ENCODE measurements at regions not wholly inside any gene's neighbourhood (a gene's known extent, or its start where the extent isn't known, plus 50 kb on each side); places are given as distances from the start of the nearest gene placed in this dataset.
"Not testable (repeated sequence)": the region's sequence is repeated elsewhere in the genome, so short reads cannot be mapped to it uniquely, and the experiment has no call there.

GRCh38 chr6:23821141-23821540 lies 304.9 kb upstream of the NRSN1 start:
- not testable (repeated sequence) for H3K36me3 Mint-ChIP-seq (ENCODE audit: low read depth); ATAC-seq (replicated peaks); H3K4me3 Mint-ChIP-seq; H3K27me3 Mint-ChIP-seq; H3K27ac Mint-ChIP-seq; H3K9me3 Mint-ChIP-seq; H3K4me1 Mint-ChIP-seq

GRCh38 chr6:23823421-23823820 lies 302.6 kb upstream of the NRSN1 start:
- no peaks in the 10 kb centered on the region for H3K27me3 Mint-ChIP-seq

DNA sequence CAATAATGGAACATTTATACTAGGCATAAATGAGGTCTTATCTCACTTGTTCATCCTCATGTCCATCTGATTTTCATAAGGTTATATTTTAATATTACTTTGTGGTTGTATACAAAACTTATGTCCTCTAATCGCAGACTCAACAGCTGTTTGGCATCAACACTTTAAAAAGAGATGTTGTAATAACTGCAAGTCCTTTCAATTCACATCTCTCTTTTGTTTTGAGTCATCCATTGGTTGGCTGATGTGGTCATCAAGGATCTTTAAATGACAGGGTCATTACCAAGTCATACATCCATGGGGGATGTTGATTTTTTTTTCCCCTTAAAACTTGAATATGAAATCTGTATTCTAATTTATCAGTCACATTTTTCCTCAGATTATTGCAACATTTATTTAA lies 299.4 kb upstream of the NRSN1 start:
- ATAC-seq (replicated peaks) = no peak
- H3K36me3 Mint-ChIP-seq (ENCODE audit: low read depth) = no peaks in the 10 kb centered on the region
- H3K9me3 Mint-ChIP-seq = peaks cover 5% of the 10 kb centered on the region
- H3K27ac Mint-ChIP-seq = no peak overlapping the region
- H3K4me3 Mint-ChIP-seq = no peak overlapping the region
- no peaks in the 10 kb centered on the region for H3K4me1 Mint-ChIP-seq
- no peaks in the 10 kb centered on the region for H3K27me3 Mint-ChIP-seq

More at GRCh38 chr6:23823421-23823820, 302.6 kb upstream of the NRSN1 start:
- Mint-ChIP-seq H3K27ac (no peak overlapping the region), H3K36me3 (ENCODE audit: low read depth) (no peaks in the 10 kb centered on the region), H3K4me3 (no peak overlapping the region), H3K9me3 (peaks cover 1% of the 10 kb centered on the region), H3K4me1 (no peaks in the 10 kb centered on the region)
- ATAC-seq (replicated peaks) = no peak

- peaks cover 5% of the 10 kb centered on the region for H3K9me3 Mint-ChIP-seq
- no peak overlapping the region for H3K4me3 Mint-ChIP-seq
- H3K27ac Mint-ChIP-seq = no peak overlapping the region
- H3K27me3 Mint-ChIP-seq = no peaks in the 10 kb centered on the region
- H3K36me3 Mint-ChIP-seq (ENCODE audit: low read depth) = no peaks in the 10 kb centered on the region
- ATAC-seq (replicated peaks) = no peak
- no peaks in the 10 kb centered on the region for H3K4me1 Mint-ChIP-seq
Observed at GRCh38 chr6:23828861-23829260, 297.2 kb upstream of the NRSN1 start.

- Mint-ChIP-seq H3K27me3 (no peaks in the 10 kb centered on the region), H3K4me1 (no peaks in the 10 kb centered on the region), H3K36me3 (ENCODE audit: low read depth) (no peaks in the 10 kb centered on the region), H3K27ac (no peak overlapping the region), H3K4me3 (no peak overlapping the region), H3K9me3 (no peaks in the 10 kb centered on the region)
- no peak for ATAC-seq (replicated peaks)
Observed at GRCh38 chr6:23841116-23841515, 284.9 kb upstream of the NRSN1 start.

DNA sequence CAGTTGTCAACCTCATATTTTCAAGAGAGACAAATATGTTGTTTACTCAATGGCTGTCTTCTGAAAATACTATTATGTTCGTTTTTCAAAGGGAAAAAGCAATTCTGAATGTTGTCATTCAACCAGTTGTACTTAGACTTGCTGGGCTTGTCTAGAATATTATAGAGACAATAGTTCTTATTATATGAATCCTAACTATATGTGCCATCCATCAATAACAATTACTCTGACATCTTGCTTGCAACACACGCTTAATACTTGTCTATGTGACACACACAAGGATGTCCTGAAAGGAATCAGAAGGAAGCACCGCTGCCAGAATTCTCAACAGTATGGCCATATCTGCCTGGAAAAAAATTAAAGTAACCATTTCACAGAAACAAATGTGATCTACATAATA lies 283.3 kb upstream of the NRSN1 start:
- H3K4me1 Mint-ChIP-seq = no peaks in the 10 kb centered on the region
- no peaks in the 10 kb centered on the region for H3K27me3 Mint-ChIP-seq
- no peak overlapping the region for H3K4me3 Mint-ChIP-seq
- no peaks in the 10 kb centered on the region for H3K36me3 Mint-ChIP-seq (ENCODE audit: low read depth)
- no peak overlapping the region for H3K27ac Mint-ChIP-seq
- no peak for ATAC-seq (replicated peaks)
- no peaks in the 10 kb centered on the region for H3K9me3 Mint-ChIP-seq

GRCh38 chr6:23851522-23851921 lies 274.5 kb upstream of the NRSN1 start:
- Mint-ChIP-seq H3K4me3 (no peak overlapping the region), H3K4me1 (no peaks in the 10 kb centered on the region), H3K36me3 (ENCODE audit: low read depth) (no peaks in the 10 kb centered on the region), H3K27ac (no peak overlapping the region), H3K27me3 (no peaks in the 10 kb centered on the region), H3K9me3 (no peaks in the 10 kb centered on the region)
- no peak for ATAC-seq (replicated peaks)

DNA sequence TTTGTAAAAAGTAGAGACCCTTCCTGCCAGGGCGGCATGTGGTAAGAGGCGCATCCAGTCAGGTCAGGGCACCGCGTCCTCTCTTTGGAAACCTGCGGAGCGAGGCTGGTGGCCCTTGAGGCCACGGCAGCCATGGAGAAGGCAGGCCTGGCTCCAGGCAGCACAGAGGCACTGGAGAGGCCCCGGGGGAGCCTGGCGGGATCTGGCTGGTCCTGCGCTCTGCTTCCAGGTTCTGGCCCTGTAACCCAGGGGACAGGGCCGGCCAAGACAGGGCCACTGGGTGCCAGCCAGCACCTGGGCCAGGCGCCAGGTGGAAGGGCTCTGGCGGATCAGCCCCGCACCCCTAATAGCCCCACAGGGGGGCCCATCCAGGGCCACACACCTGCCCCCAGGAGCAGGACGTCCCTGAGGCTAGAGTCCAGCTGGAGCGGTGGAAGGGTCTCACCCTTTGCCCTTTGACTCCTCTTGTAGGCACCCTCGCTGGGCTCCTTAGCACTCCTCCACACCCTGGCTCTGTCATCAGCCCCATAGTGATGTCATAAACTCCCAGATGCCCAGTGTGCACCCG lies 272.4 kb upstream of the NRSN1 start:
- not testable (repeated sequence) for H3K36me3 Mint-ChIP-seq (ENCODE audit: low read depth); H3K4me3 Mint-ChIP-seq; H3K4me1 Mint-ChIP-seq; H3K9me3 Mint-ChIP-seq; H3K27me3 Mint-ChIP-seq; ATAC-seq (replicated peaks); H3K27ac Mint-ChIP-seq

DNA sequence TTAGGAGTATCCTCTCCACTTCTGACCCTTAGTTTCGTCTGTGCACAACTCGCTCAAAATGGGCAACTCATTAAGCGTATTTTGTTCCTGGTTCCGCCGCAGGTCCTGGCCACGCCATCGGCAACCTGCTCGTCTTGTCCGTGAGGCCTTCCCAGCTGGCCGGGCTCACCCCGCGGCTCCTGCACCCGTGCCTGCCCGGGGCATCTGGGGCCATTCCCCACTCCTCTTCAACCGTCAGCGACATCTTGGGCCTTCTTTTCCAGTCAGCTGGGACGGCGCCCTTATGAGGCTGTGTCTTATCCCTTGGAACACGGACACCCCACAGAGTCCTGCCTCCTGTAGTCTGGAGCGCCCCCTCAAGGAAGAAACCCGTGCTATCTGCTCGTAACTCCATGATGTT lies 271.9 kb upstream of the NRSN1 start:
- H3K9me3 Mint-ChIP-seq; H3K4me1 Mint-ChIP-seq; H3K27ac Mint-ChIP-seq; H3K4me3 Mint-ChIP-seq; H3K27me3 Mint-ChIP-seq; ATAC-seq (replicated peaks); H3K36me3 Mint-ChIP-seq (ENCODE audit: low read depth): not testable (repeated sequence)

- Mint-ChIP-seq H3K4me3 (no peak overlapping the region), H3K27me3 (no peaks in the 10 kb centered on the region), H3K27ac (no peak overlapping the region), H3K36me3 (ENCODE audit: low read depth) (no peaks in the 10 kb centered on the region), H3K4me1 (no peaks in the 10 kb centered on the region), H3K9me3 (peaks cover 7% of the 10 kb centered on the region)
- no peak for ATAC-seq (replicated peaks)
Observed at GRCh38 chr6:23855497-23856116, 270.4 kb upstream of the NRSN1 start.

DNA sequence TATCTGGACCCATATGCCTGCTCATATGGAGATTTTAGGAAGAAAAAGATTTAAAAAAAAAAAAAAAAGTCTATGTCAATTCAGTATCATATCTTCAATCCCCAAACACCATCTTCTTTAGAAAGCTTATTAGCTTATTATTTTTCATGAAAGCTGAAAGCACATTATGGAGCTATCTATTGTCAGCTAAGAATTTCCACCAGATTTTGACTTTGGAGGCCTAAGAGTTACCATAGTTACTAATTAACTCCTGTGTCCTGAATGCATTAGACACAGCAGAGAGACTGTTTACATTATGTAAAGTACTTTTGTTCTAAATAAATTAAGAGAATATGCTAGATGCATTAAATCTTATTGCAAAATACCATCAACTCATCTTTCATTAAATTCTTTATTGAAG lies 255.5 kb upstream of the NRSN1 start:
- Mint-ChIP-seq H3K27me3 (no peaks in the 10 kb centered on the region), H3K27ac (no peak overlapping the region), H3K4me3 (no peak overlapping the region), H3K36me3 (ENCODE audit: low read depth) (no peaks in the 10 kb centered on the region), H3K4me1 (no peaks in the 10 kb centered on the region), H3K9me3 (no peaks in the 10 kb centered on the region)
- no peak for ATAC-seq (replicated peaks)

DNA sequence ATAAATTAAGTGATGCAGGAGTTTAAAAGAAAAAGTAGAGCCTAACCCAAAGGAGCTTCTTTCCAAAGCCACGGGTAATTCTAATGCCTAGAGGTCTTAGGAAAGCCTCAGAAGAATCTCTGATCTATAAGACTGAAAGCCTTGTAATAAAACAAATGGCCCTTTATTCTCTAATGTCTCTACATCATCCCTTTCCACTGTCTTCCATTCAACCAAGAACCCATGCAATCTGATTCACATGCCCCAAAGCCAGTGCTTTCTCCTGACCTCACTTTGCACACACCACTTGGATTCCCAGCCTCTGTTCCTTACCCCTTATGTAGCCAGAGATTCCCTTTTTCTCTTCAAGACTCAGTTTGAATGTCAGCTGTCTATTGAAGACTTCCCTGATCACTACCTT lies 252.9 kb upstream of the NRSN1 start:
- H3K9me3 Mint-ChIP-seq = no peaks in the 10 kb centered on the region
- no peaks in the 10 kb centered on the region for H3K4me1 Mint-ChIP-seq
- no peaks in the 10 kb centered on the region for H3K36me3 Mint-ChIP-seq (ENCODE audit: low read depth)
- no peak overlapping the region for H3K27ac Mint-ChIP-seq
- H3K27me3 Mint-ChIP-seq = no peaks in the 10 kb centered on the region
- no peak for ATAC-seq (replicated peaks)
- no peak overlapping the region for H3K4me3 Mint-ChIP-seq

DNA sequence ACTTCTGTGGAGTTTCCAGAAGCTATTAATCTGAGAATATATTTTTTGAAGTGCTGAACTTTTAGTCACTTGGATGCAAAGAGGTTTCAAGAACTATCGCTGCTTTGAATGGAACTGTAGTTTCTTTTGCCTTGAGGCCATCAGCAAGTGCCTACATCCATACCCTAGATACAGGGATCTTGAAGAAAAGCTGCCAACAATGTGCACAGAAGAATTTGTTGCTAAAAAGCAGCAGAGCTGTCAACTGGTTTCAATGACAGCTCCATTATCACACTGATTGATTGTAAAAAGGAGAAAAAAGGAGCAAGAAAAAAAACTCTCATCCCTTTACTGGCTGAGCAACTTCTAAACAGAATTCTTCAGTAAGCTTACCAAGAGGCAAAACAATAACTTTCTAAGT lies 251.0 kb upstream of the NRSN1 start:
- no peaks in the 10 kb centered on the region for H3K27me3 Mint-ChIP-seq
- H3K27ac Mint-ChIP-seq = no peak overlapping the region
- no peaks in the 10 kb centered on the region for H3K4me1 Mint-ChIP-seq
- H3K36me3 Mint-ChIP-seq (ENCODE audit: low read depth) = no peaks in the 10 kb centered on the region
- H3K9me3 Mint-ChIP-seq = no peaks in the 10 kb centered on the region
- no peak overlapping the region for H3K4me3 Mint-ChIP-seq
- no peak for ATAC-seq (replicated peaks)

DNA sequence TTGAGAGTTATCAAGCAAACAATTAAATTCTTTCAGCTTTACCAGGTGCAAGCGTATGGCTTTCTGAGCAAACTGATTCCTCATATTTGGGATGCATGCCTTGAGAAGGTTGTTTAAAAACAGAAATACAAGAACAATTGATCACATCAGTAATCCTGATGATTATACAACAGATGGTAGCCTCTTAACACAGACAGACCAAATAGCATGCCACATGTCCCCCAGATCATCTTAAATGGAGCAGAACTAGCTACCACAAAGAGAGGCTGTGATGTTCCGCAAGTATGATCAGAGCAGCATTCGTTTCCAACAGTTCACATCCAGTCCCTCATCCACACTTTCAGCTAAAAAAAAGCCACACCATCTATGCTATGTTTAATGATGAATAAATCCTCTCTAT lies 246.2 kb upstream of the NRSN1 start:
- no peaks in the 10 kb centered on the region for H3K36me3 Mint-ChIP-seq (ENCODE audit: low read depth)
- H3K9me3 Mint-ChIP-seq = no peaks in the 10 kb centered on the region
- no peaks in the 10 kb centered on the region for H3K4me1 Mint-ChIP-seq
- no peaks in the 10 kb centered on the region for H3K27me3 Mint-ChIP-seq
- H3K4me3 Mint-ChIP-seq = no peak overlapping the region
- ATAC-seq (replicated peaks) = no peak
- no peak overlapping the region for H3K27ac Mint-ChIP-seq

GRCh38 chr6:23890543-23891227 lies 235.3 kb upstream of the NRSN1 start:
- Mint-ChIP-seq H3K27ac (no peak overlapping the region), H3K27me3 (no peaks in the 10 kb centered on the region), H3K4me3 (no peak overlapping the region), H3K36me3 (ENCODE audit: low read depth) (no peaks in the 10 kb centered on the region), H3K4me1 (no peaks in the 10 kb centered on the region), H3K9me3 (peaks cover 4% of the 10 kb centered on the region)
- no peak for ATAC-seq (replicated peaks)

Data from activated T-helper 17 cell treated with anti-CD3 and anti-CD28 coated beads, Interleukin-2, amount 50 U/mL, for 72 hours (primary cell).